Lung (tissue), 11 donors: ENCODE measurements at regions not wholly inside any gene's neighbourhood (a gene's known extent, or its start where the extent isn't known, plus 50 kb on each side); places are given as distances from the start of the nearest gene placed in this dataset.
"Not testable (repeated sequence)": the region's sequence is repeated elsewhere in the genome, so short reads cannot be mapped to it uniquely, and the experiment has no call there.

Experiments
- ATAC-seq: fragments of 200-7000 bp; cut with Tn5 transposase; one replicate; pipeline ENCODE4 v1.9.1; 2020; ENCODE audit warnings: moderate number of reproducible peaks; ENCODE audit not compliant: insufficient read depth, low FRiP score
- DNase-seq, 3 donors: peaks; one replicate each; pipeline ENCODE4 v3.0.0-alpha.2; 2013 to 2017
- H3K27ac ChIP-seq, 2 donors: one replicate each; pipeline ENCODE4 v1.5.1; 2013; ENCODE audit warnings: mild to moderate bottlenecking in 2 of 2, moderate library complexity in 2 of 2, control low read depth in 1 of 2, inconsistent platforms in 1 of 2, low read depth in 1 of 2, low read length in 1 of 2
- H3K27me3 ChIP-seq, 3 donors: one replicate each; pipeline ENCODE4 v1.5.1; 2013; ENCODE audit warnings: low read length in 2 of 3; ENCODE audit not compliant: control insufficient read depth in 3 of 3, insufficient read depth in 3 of 3
- H3K36me3 ChIP-seq, 4 donors: one replicate each; pipeline ENCODE4 v1.5.1; 2013; ENCODE audit warnings: low read length in 4 of 4, mild to moderate bottlenecking in 1 of 4, moderate library complexity in 1 of 4; ENCODE audit not compliant: control insufficient read depth in 4 of 4, insufficient read depth in 4 of 4
- H3K4me1 ChIP-seq, 5 donors: one replicate each; pipeline ENCODE4 v1.5.1; 2013; ENCODE audit warnings: low read length in 5 of 5, mild to moderate bottlenecking in 2 of 5, moderate library complexity in 1 of 5; ENCODE audit not compliant: control insufficient read depth in 5 of 5, insufficient read depth in 5 of 5
- H3K4me3 ChIP-seq: one replicate; pipeline ENCODE4 v1.5.1; 2013; ENCODE audit warnings: mild to moderate bottlenecking, control low read depth, moderate library complexity
- H3K9ac ChIP-seq, 2 donors: one replicate each; pipeline ENCODE4 v1.5.1; 2013; ENCODE audit warnings: low read length in 2 of 2, control low read depth in 1 of 2; ENCODE audit not compliant: insufficient read depth in 1 of 2
- H3K9me3 ChIP-seq, 4 donors: one replicate each; pipeline ENCODE4 v1.5.1; 2013; ENCODE audit warnings: low read length in 3 of 4, mild to moderate bottlenecking in 1 of 4, moderate library complexity in 1 of 4; ENCODE audit not compliant: control insufficient read depth in 4 of 4, insufficient read depth in 3 of 4
- WGBS, 2 donors: extraction: QIAGEN DNeasy Blood & Tissue Kit; methylation state at CpG; one replicate each; pipeline ENCODE4 v1.1.7; 2013; 5-methylcytosine and 5-hydroxymethylcytosine counted together
- TF ChIP-seq, protein P1 (sequence below): IDR thresholded peaks from 2 replicates; pipeline ENCODE4 v1.5.1; 2012; ENCODE audit warnings: mild to moderate bottlenecking; ENCODE audit errors: control extremely low read depth, extremely low read depth
- donor health status: control.
- donor health status: control.
- donor health status: Bipolar disorder and iron deficiency.
- donor health status: healthy.
- donor health status: DM: yes; HTN: yes; CAD: no.

DNA sequence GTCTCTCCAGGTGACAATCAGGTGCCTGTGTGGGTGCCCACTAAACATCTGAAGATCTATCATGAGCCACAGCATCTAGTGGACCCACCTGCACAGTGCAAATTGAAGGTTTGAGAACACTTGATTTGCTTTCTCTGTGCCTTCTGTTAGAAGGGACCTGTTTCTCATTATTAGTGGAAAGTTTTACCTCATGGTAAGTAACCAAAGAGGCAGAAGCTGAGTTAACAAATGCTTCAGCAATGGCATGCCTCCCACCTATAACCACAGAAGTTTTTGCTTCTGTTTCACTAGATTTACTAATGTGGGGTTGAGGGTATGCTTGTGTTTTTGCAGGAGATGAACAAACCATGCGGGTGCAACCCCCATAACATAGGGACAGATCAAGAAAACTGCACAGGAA is 297.4 kb upstream of the DKK2 start:
- Histone ChIP-seq H3K4me1 (no peaks in the 10 kb centered on the region), H3K36me3 (no peaks in the 10 kb centered on the region), H3K4me3 (no peak overlapping the region), H3K27me3 (no peaks in the 10 kb centered on the region), H3K27ac (no peak overlapping the region), H3K9me3 (peaks cover 0 to 5% (median 0%) of the 10 kb centered on the region in 4 donors), H3K9ac (no peak overlapping the region)
- ATAC-seq (no peak), DNase-seq (no peak)
- 88 to 91% methylated on average over 1 of the region's 1 CpG for WGBS, 2 donors
- TF ChIP-seq, protein P1, sequence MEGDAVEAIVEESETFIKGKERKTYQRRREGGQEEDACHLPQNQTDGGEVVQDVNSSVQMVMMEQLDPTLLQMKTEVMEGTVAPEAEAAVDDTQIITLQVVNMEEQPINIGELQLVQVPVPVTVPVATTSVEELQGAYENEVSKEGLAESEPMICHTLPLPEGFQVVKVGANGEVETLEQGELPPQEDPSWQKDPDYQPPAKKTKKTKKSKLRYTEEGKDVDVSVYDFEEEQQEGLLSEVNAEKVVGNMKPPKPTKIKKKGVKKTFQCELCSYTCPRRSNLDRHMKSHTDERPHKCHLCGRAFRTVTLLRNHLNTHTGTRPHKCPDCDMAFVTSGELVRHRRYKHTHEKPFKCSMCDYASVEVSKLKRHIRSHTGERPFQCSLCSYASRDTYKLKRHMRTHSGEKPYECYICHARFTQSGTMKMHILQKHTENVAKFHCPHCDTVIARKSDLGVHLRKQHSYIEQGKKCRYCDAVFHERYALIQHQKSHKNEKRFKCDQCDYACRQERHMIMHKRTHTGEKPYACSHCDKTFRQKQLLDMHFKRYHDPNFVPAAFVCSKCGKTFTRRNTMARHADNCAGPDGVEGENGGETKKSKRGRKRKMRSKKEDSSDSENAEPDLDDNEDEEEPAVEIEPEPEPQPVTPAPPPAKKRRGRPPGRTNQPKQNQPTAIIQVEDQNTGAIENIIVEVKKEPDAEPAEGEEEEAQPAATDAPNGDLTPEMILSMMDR, result no peak

DNA sequence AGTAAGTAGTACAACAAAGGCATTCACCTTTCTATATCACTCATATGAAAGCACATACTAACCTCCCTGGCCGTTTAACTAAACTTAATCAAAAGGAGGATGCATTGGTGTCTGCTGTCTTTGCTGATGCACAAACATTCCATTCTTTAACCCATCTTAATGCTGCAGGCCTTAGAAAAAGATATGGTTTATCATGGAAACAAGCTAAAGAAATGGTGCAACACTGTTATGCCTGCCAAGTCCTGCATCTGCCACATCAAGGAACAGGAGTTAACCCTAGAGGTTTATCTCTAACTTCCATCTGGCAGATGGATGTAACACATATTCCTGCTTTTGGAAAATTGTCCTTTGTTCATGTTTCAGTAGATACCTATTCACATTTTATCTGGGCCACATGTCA is 296.5 kb upstream of the DKK2 start:
- H3K4me3 ChIP-seq, H3K27me3 ChIP-seq, ATAC-seq, H3K36me3 ChIP-seq, H3K9ac ChIP-seq, H3K27ac ChIP-seq, DNase-seq, H3K4me1 ChIP-seq: not testable (repeated sequence)
- WGBS, 2 donors, result 59 to 61% methylated on average over 1 of the region's 1 CpG
- peaks cover 0 to 14% (median 4%) of the 10 kb centered on the region in 4 donors for H3K9me3 ChIP-seq

DNA sequence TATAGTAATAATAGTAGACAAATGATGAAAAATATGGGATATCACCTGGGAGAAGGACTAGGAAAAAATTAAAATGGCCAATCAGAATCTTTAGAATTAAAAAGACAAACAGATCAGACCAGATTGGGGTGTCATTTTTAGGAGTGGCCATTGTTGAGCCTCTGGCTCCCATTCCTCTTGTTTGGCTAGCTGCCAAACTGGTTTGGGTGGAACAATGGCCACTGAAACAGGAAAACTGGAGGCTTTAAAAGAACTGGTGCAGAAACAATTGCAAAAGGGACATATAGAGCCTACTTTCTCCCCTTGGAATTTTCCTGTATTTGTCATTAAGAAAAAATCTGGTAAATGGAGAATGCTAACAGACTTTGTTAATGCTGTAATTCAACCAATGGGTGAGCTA is 294.8 kb upstream of the DKK2 start:
- ATAC-seq, result no peak
- TF ChIP-seq, protein P1, result no peak
- no peak overlapping the region for H3K4me3 ChIP-seq
- no peak overlapping the region for H3K27ac ChIP-seq
- H3K9me3 ChIP-seq, result peaks cover 0 to 14% (median 4%) of the 10 kb centered on the region in 4 donors
- H3K27me3 ChIP-seq, result no peaks in the 10 kb centered on the region
- DNase-seq, result no peak
- no peaks in the 10 kb centered on the region for H3K36me3 ChIP-seq
- H3K9ac ChIP-seq, result no peak overlapping the region
- no peaks in the 10 kb centered on the region for H3K4me1 ChIP-seq

DNA sequence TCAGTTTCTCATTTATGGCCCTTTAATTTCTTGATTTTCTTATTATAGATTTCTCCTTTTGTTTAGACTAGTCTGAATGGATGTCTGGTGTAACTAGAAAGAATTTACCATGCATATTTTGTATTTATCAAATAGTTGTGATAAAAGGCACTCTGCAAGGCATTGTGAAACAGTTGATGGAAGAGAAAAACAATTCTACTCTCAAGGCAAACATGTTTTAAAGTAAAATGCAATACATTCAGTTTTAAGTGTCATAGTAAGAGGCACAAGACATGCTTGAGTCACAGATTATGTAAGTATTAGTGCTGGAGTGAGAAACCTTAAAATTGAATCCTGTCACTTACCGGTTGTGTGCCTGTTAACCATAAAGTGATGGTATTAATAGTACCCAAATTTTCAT is 283.3 kb upstream of the DKK2 start:
- ATAC-seq (no peak), DNase-seq (no peak)
- WGBS, 2 donors, result 69 to 85% methylated on average over 1 of the region's 1 CpG
- Histone ChIP-seq H3K4me1 (no peaks in the 10 kb centered on the region), H3K27ac (no peak overlapping the region), H3K36me3 (no peaks in the 10 kb centered on the region), H3K4me3 (no peak overlapping the region), H3K9ac (no peak overlapping the region), H3K27me3 (no peaks in the 10 kb centered on the region), H3K9me3 (peaks cover 0 to 4% (median 2%) of the 10 kb centered on the region in 4 donors)
- TF ChIP-seq, protein P1, result no peak
